PC-3 (cell line): ENCODE measurements at regions not wholly inside any gene's neighbourhood (a gene's known extent, or its start where the extent isn't known, plus 50 kb on each side); places are given as distances from the start of the nearest gene placed in this dataset.
A peak's percentile ranks its signal among the peaks of the same experiment; 100 is the strongest.

Experiments used
- ATAC-seq: fragments of 200-7000 bp; cut with Tn5 transposase; 2 replicates; pipeline ENCODE4 v1.9.1; 2020; ENCODE audit warnings: mild to moderate bottlenecking, moderate library complexity
- BruUV-seq: library from RNA; stranded (reverse); fragments of 400-500 nt; replicated peaks from 2 replicates; lab custom pipeline; 2021; lab: Mats Ljungman, UMichigan
- CTCF ChIA-PET: fragments of 300-600 bp; sonication (Branson Sonifier 250); formaldehyde crosslinking; loops from one replicate; lab custom pipeline; 2022; ENCODE audit warnings: antibody characterized with exemption; lab: Charles Lee
- POLR2A ChIA-PET: fragments of 300-600 bp; sonication (Branson Sonifier 250); formaldehyde crosslinking; loops from one replicate; lab custom pipeline; 2022; ENCODE audit warnings: antibody characterized with exemption; ENCODE audit not compliant: unreplicated experiment; lab: Charles Lee
- DNase-seq: peaks from one replicate; pipeline ENCODE4 v3.0.0-alpha.2; 2015
- H2AFZ ChIP-seq: fragments of 300-600 bp; sonication (generic); 2 replicates; pipeline ENCODE4 v1.6.0; 2016; ENCODE audit warnings: antibody characterized with exemption, low read length
- H3F3A ChIP-seq: fragments of 300-600 bp; sonication (generic); one replicate; pipeline ENCODE4 v1.6.0; 2017; ENCODE audit warnings: antibody characterized with exemption, low read length, control low read depth, mild to moderate bottlenecking; ENCODE audit not compliant: unreplicated experiment
- H3K27ac ChIP-seq: fragments of 300-600 bp; sonication (generic); 2 replicates; pipeline ENCODE4 v1.5.1; 2016; ENCODE audit warnings: mild to moderate bottlenecking, low read length
- H3K27me3 ChIP-seq: fragments of 300-600 bp; sonication (generic); 2 replicates; pipeline ENCODE4 v1.6.1; 2016; ENCODE audit warnings: low read length, mixed read lengths
- H3K36me3 ChIP-seq: fragments of 300-600 bp; sonication (generic); 2 replicates; pipeline ENCODE4 v1.6.1; 2016; ENCODE audit warnings: low read depth, mixed run types, low read length, mixed read lengths
- H3K4me1 ChIP-seq: fragments of 300-600 bp; sonication (generic); 2 replicates; pipeline ENCODE4 v1.5.1; 2016; ENCODE audit warnings: low read length; ENCODE audit not compliant: insufficient read depth
- H3K4me2 ChIP-seq: fragments of 300-600 bp; sonication (generic); 2 replicates; pipeline ENCODE4 v1.6.0; 2016; ENCODE audit warnings: low read length
- H3K4me3 ChIP-seq: fragments of 300-600 bp; sonication (generic); 2 replicates; pipeline ENCODE4 v1.5.1; 2016; ENCODE audit warnings: mild to moderate bottlenecking, low read length, mixed read lengths
- H3K79me2 ChIP-seq: fragments of 300-600 bp; sonication (generic); 2 replicates; pipeline ENCODE4 v1.6.1; 2017; ENCODE audit warnings: low read length, mixed read lengths
- H3K9ac ChIP-seq: fragments of 300-600 bp; sonication (generic); 2 replicates; pipeline ENCODE4 v1.6.0; 2016; ENCODE audit warnings: mild to moderate bottlenecking, low read length
- H3K9me2 ChIP-seq: fragments of 300-600 bp; sonication (generic); replicated peaks from 2 replicates; pipeline ENCODE4 v1.6.1; 2016; ENCODE audit warnings: mixed run types, low read length, mixed read lengths
- H3K9me3 ChIP-seq: fragments of 300-600 bp; sonication (generic); 2 replicates; pipeline ENCODE4 v1.6.1; 2016; ENCODE audit warnings: low read length, mixed read lengths
- H4K20me1 ChIP-seq: fragments of 300-600 bp; sonication (generic); 2 replicates; pipeline ENCODE4 v1.6.1; 2016; ENCODE audit warnings: low read length, mixed read lengths
- CTCF ChIP-seq: fragments of 300-600 bp; sonication (generic); conservative IDR thresholded peaks from 2 replicates; pipeline ENCODE4 v1.5.1; 2017; ENCODE audit warnings: antibody characterized with exemption, low read depth, mild to moderate bottlenecking, low read length
- EZH2 ChIP-seq: fragments of 300-600 bp; sonication (generic); IDR thresholded peaks from one replicate; pipeline ENCODE4 v1.6.1; 2017; ENCODE audit warnings: antibody characterized with exemption, mild to moderate bottlenecking, low read length; ENCODE audit not compliant: unreplicated experiment
- EZH2phosphoT487 ChIP-seq: fragments of 300-600 bp; sonication (generic); IDR thresholded peaks from 2 replicates; pipeline ENCODE4 v1.6.1; 2018; ENCODE audit warnings: mild to moderate bottlenecking, antibody characterized with exemption, low read length, borderline replicate concordance
- intact Hi-C: fragments of 100-400 bp; cut with micrococcal nuclease; formaldehyde crosslinking; loops from 2 replicates; pipeline ENCODE4 v1.9.0; 2023

DNA sequence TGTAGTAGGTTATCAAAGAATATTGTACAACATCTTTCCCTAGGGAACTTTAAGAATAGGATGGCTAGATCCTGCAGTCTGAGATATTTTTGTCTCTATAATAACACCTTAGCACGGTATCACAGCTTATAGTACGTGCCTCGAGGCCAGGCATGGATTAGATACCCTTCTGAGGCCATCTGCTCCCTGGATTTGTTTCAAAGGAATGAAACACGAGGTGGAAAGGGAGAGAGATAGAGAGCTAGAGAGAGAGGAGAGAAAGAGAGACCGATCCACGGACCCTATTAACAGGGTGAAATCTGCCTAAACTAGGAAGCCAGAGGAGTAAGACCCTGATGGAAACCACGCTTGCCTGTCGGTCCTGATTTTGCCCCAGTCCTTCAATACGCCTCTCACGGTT lies 92.5 kb downstream of the CD83 start:
- CTCF ChIA-PET: no interaction called here
- H3K4me1 ChIP-seq: peaks cover 20% of the 10 kb centered on the region

GRCh38 chr6:14210663-14211561 lies 93.3 kb downstream of the CD83 start:
- TF ChIP-seq EZH2 (no peak), EZH2phosphoT487 (peak; percentile 78), CTCF (peak; percentile 55)
- ATAC-seq (peak; percentile 91), DNase-seq (peak; percentile 94)
- peak overlapping the region; percentile 82 for H3K4me3 ChIP-seq
- no peaks in the 10 kb centered on the region for H3K9me2 ChIP-seq
- no peaks in the 10 kb centered on the region for H3K79me2 ChIP-seq
- no peaks in the 10 kb centered on the region for H3F3A ChIP-seq
- peak overlapping the region; percentile 82 for H3K9ac ChIP-seq
- BruUV-seq: TSS peak; percentile 93
- no peaks in the 10 kb centered on the region for H4K20me1 ChIP-seq
- no peaks in the 10 kb centered on the region for H3K9me3 ChIP-seq
- peak overlapping the region; percentile 96 for H3K4me2 ChIP-seq
- no peaks in the 10 kb centered on the region for H3K27me3 ChIP-seq
- peaks cover 20% of the 10 kb centered on the region for H3K4me1 ChIP-seq
- peak overlapping the region; percentile 96 for H2AFZ ChIP-seq
- POLR2A ChIA-PET: interaction anchor here (0.6 kb wide), 1 partner anchor 78 kb away, joined by 4 read pairs; no protein-coding TSS in a partner anchor
- intact Hi-C loops: loop anchor here (1.0 to 10.0 kb wide), 7 partner anchors 60 to 1034 kb away; no protein-coding TSS in a partner anchor
- peak overlapping the region; percentile 61 for H3K27ac ChIP-seq
- H3K36me3 ChIP-seq: no peaks in the 10 kb centered on the region
- CTCF ChIA-PET: interaction anchor here (0.6 kb wide), 2 partner anchors 209 to 523 kb away, joined by 3 to 4 read pairs; no protein-coding TSS in a partner anchor

More for the DNA sequence above, 92.5 kb downstream of the CD83 start:
- Histone ChIP-seq H3K27ac (no peak overlapping the region), H3K4me2 (peak overlapping the region; percentile 96), H3K79me2 (no peaks in the 10 kb centered on the region), H3K9ac (peak overlapping the region; percentile 82), H3K36me3 (no peaks in the 10 kb centered on the region), H4K20me1 (no peaks in the 10 kb centered on the region), H3K9me2 (no peaks in the 10 kb centered on the region), H2AFZ (no peak overlapping the region), H3K27me3 (no peaks in the 10 kb centered on the region), H3F3A (no peaks in the 10 kb centered on the region), H3K9me3 (no peaks in the 10 kb centered on the region), H3K4me3 (peak overlapping the region; percentile 82; the same call in 1 of the 2 replicates)
- no TSS peak for BruUV-seq
- DNase-seq: no peak
- intact Hi-C loops: loop anchor here (2.0 to 10.0 kb wide), 6 partner anchors 61 to 1035 kb away; no protein-coding TSS in a partner anchor
- POLR2A ChIA-PET: interaction anchor here (0.6 kb wide), 1 partner anchor 78 kb away, joined by 4 read pairs; no protein-coding TSS in a partner anchor
- no peak for ATAC-seq
- TF ChIP-seq CTCF (no peak), EZH2 (no peak), EZH2phosphoT487 (no peak)
